ENCODE measurements at regions not wholly inside any gene's neighbourhood (a gene's known extent, or its start where the extent isn't known, plus 50 kb on each side); places are given as distances from the start of the nearest gene placed in this dataset.

GRCh38 chr14:34310724-34311123, 151.3 kb downstream of the SPTSSA start:
- TF ChIP-seq POLR2A (IDR thresholded peaks at IDR 0.05) (no peak), EP300 (IDR thresholded peaks at IDR 0.05) (no peak), POLR2AphosphoS5 (IDR thresholded peaks at IDR 0.05) (no peak)
- TF ChIP-seq, protein P1, sequence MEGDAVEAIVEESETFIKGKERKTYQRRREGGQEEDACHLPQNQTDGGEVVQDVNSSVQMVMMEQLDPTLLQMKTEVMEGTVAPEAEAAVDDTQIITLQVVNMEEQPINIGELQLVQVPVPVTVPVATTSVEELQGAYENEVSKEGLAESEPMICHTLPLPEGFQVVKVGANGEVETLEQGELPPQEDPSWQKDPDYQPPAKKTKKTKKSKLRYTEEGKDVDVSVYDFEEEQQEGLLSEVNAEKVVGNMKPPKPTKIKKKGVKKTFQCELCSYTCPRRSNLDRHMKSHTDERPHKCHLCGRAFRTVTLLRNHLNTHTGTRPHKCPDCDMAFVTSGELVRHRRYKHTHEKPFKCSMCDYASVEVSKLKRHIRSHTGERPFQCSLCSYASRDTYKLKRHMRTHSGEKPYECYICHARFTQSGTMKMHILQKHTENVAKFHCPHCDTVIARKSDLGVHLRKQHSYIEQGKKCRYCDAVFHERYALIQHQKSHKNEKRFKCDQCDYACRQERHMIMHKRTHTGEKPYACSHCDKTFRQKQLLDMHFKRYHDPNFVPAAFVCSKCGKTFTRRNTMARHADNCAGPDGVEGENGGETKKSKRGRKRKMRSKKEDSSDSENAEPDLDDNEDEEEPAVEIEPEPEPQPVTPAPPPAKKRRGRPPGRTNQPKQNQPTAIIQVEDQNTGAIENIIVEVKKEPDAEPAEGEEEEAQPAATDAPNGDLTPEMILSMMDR (IDR thresholded peaks at IDR 0.05), result no peak
